Ramos (cell line): ENCODE measurements at regions not wholly inside any gene's neighbourhood (a gene's known extent, or its start where the extent isn't known, plus 50 kb on each side); places are given as distances from the start of the nearest gene placed in this dataset.
"Not testable (repeated sequence)": the region's sequence is repeated elsewhere in the genome, so short reads cannot be mapped to it uniquely, and the experiment has no call there.

Source experiments
- in situ Hi-C: fragments of 300-500 bp; cut with MboI; formaldehyde crosslinking; loops from one replicate; pipeline ENCODE4 v1.14.3; 2022; ENCODE audit warnings: low sequenced_read_pairs; ENCODE audit not compliant: unreplicated experiment

DNA sequence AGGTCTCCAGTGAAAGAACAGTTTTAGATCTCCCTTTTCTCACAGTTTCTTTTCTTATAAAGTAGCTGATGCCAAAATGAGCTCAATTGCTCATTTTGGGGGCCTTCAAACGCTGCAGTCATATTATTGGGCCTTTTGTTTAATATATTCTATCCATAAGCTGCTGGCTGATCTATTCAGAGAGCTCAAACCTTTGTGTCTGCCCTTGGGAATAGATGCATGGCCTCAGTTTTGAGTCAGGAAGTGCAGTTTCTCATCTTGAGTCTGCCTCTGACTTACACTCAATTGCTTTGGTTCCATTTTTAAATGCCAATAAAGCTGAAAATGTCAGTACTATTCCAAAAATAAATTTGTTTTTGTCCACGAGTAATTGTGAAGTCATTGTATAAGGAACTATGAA lies 468.9 kb downstream of the KLF12 start:
- in situ Hi-C loops = no loop called here

DNA sequence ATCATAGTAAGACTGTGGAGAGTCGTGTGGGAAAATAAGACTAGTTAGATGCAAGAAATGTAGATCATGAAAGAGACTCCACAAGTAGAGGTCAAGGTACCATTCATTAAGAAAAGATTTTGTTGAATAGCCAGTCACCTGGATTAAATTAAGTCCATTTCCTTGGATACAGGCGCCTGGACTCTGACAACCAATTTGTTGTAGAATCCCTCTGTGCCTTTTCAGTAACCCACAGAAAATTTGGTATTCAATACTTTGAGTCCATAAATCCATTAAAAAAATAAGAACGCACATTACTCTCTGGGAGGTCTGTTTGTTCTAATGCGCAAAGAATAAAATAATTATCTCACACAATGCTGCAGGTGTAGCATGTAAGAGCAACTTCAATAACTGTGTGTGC lies 469.4 kb downstream of the KLF12 start:
- in situ Hi-C loops = no loop called here

DNA sequence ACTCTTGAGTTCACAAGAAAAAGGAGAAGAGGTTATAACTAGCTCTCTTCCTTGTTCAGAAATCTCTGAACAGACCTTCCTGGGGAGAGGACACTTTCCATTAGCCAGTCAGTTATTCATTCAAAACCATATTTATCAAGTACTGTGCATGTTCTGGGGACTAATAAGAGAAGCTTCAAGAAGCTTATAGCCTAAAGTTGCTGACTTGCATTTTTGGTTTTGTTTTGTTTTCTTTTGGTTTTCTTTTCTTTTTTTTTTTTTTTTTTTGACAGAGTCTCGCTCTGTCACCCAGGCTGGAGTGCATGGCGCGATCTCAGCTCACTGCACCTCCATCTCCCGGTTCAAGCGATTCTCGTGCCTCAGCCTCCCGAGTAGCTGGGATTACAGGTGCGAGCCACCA lies 471.4 kb downstream of the KLF12 start:
- in situ Hi-C loops = no loop called here

- in situ Hi-C loops = no loop called here
These were observed 472.3 kb downstream of the KLF12 start for GRCh38 chr13:73661687-73662425.

- in situ Hi-C loops = no loop called here
These were observed 473.1 kb downstream of the KLF12 start for GRCh38 chr13:73661066-73661465.

DNA sequence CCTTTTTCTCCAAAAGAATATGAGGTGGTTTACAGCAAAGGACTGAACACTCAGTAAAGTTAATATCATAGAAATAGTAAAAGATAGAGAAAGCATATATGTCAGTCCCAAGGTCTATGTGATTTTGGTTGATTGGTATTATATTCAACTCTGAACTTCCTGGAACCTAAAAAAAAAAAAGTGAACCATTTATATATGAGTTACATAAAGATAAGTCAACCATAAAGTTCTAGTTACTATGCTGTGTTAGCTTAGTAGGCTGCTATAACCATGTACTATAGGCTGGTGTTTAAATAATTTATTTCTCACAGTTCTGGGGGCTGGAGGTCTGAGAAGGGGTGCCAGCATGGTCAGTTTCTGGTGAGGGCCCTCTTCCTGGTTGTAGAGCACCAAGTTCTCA lies 475.6 kb downstream of the KLF12 start:
- in situ Hi-C loops = no loop called here

DNA sequence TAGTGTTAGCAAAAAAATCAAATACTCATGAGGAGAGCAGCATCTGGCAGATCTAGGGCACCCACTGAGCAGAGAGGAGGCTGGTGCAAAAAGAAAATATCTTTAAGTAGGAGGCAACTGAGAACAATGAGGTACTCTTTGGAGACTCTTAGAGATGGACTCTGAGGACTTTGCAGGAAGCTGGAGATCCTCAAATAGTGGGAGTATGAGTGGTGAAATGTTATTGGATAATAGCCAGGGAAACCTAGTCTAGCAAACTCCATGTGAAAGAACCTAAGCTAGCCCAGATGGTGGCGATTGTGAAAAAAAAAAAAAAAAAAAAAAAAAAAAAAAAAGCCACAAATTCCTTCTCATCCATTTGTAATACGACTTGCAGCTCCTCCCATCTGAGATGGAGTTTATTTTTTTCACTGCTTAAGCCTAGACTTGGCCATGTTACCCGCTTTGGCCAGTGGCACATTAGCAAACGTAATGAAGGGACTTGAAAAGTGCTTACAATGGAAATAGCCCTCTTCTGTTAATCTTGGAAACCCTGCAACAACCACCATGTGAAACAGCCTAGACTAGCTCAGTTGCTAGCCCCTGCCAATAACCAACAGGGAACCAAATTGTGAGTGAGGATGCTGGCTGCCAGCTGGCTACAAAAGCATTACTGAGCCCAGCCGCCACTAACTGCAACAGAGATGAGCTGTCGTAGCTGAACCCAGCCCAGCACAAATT lies 476.2 kb downstream of the KLF12 start:
- in situ Hi-C loops = no loop called here

GRCh38 chr13:73656863-73657262 lies 477.3 kb downstream of the KLF12 start:
- in situ Hi-C loops = no loop called here

DNA sequence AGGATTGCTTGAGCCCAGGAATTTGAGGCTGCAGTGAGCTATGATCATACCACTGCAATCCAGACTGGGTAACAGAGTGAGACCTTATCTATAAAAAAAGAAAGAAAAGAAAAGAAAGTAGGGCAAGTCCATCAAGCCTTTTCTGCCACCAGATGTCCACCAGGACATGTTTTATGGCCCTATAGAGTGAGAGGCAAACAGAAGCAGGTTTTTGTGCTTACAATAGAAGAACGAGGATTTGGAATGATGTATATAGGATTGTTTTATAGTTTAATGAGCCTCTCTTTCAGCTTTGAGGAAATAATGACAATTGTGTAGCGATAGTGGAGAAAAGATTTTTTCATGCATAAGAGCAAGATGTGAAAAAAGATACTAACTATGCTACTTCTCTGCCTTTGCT lies 480.5 kb downstream of the KLF12 start:
- in situ Hi-C loops = no loop called here

GRCh38 chr13:73647417-73647816 lies 486.8 kb downstream of the KLF12 start:
- in situ Hi-C loops = no loop called here

GRCh38 chr13:73640476-73641179 lies 493.6 kb downstream of the KLF12 start:
- in situ Hi-C loops = not testable (repeated sequence)

DNA sequence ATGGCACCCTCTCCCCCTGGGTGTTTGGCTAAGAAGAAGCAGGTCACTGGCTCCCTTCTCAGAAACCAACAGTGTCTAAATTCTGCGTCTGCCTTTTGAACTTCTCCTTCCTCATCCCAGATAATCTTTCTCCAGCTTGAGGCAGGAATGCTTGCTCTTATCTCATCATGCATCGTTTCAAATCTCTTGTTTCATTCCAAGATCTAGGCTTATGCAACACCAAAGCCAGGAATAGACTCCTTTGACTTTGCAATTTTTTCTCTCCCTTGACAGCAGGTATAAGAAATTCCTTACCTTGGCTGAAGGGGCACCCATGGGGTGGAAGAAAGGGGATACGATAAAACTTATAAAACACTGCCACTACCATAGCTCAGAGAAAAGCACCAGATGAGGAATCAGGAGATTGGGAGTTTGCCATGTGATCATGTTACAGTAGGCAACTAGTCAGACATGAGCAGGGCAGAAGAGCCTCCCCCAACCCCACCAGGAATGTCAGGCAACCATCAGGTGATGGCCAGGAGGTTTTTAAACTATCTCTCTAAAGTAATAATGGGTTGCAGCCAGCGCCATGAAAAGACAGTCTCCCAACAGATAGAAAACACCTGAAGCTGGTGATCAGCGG lies 498.9 kb downstream of the KLF12 start:
- in situ Hi-C loops = no loop called here

DNA sequence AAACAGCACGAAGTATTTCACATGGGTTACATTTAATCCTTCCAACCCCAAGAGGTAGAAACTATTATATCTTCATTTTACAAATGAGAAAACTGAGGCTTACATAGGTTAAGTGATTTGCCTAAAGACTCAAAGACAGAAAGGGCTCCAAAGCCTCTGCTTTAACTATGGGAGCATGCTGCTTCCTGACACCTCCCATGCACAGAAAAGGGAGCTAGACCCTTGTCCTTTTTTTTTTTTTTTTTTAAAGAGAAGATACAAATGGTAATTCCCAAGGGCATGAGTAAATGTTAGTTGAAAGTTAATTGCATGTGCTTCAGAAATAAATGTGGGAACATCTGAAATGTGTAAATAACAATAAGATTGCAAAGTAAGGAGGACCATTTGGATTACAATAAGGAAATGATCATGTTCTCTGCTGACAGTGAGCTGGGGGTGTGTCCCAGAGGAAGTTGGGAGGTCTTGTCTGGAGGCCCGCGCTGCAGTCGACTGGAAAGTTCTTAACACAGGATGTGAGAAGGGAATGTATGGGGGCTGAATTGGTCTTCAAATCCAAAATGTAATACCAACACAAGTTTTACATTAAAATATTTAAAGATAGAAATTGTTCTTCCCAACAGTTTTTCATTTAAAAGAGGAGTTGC lies 500.3 kb downstream of the KLF12 start:
- in situ Hi-C loops = no loop called here

GRCh38 chr13:73631411-73631810 lies 502.8 kb downstream of the KLF12 start:
- in situ Hi-C loops = no loop called here

- in situ Hi-C loops = no loop called here
These were observed 508.5 kb downstream of the KLF12 start for GRCh38 chr13:73625562-73626339.

DNA sequence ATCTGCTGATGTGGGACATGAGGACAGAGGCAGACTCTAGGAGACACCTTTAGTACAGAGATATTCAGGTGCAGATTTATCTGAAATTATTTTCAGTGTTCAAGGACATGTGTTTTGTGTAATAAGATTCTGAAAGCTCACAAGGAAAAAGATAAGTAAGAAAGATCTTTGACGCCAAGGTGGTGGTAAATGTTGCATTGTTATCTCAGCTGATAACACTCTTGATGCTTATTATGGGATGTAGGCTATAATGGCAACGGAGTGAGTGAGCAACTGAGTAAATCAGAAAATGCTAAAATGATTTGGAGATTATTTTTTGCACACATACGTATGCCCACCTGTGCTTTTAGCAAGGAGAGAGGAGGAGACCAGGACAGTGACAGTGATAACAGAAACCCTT lies 510.9 kb downstream of the KLF12 start:
- in situ Hi-C loops = no loop called here

GRCh38 chr13:73622381-73622780 lies 511.8 kb downstream of the KLF12 start:
- in situ Hi-C loops = no loop called here

DNA sequence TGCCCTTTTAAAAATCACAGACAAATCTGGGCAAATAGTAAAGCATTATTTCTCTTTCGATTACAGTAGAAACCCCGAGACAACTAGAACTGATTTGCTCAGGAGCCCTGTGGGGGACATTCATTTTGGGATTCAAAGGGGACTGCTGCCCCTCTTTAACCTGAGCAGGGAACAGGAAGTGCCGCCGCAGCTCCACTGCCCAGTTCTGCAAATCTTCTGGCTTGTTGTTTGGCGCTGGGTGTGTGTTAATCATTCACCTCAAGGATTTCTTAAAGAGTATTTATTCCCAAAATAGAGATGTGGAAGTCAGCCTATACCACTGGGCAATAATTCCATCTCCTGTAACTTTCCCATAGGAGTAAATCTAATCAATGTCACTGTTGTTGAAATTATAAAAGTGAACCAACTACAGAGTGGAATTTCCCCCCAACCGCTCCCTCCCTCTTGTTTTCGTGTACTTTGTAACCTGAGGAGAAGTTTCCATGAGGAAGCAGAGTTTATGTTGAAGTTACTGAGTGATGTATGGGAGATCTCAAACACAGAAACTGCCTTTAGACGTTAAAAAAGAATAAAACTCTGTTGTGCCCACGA lies 515.8 kb downstream of the KLF12 start:
- in situ Hi-C loops = no loop called here

GRCh38 chr13:73616861-73617260 lies 517.3 kb downstream of the KLF12 start:
- in situ Hi-C loops = no loop called here
